ENCODE measurements at regions not wholly inside any gene's neighbourhood (a gene's known extent, or its start where the extent isn't known, plus 50 kb on each side); places are given as distances from the start of the nearest gene placed in this dataset.
"Not testable (repeated sequence)": the region's sequence is repeated elsewhere in the genome, so short reads cannot be mapped to it uniquely, and the experiment has no call there.

GRCh38 chr21:33974513-33975468, 59.2 kb upstream of the ATP5PO start:
- DNase-seq (ENCODE audit: low read depth), result no peak

GRCh38 chr21:33973268-33973667, 57.7 kb upstream of the ATP5PO start:
- DNase-seq (ENCODE audit: low read depth), result no peak

GRCh38 chr21:33972539-33972938, 56.9 kb upstream of the ATP5PO start:
- DNase-seq (ENCODE audit: low read depth), result no peak

GRCh38 chr21:33971492-33972013, 55.9 kb upstream of the ATP5PO start:
- peak; percentile 49 for DNase-seq (ENCODE audit: low read depth)

GRCh38 chr21:33969581-33969980, 54.0 kb upstream of the ATP5PO start:
- no peak for DNase-seq (ENCODE audit: low read depth)

GRCh38 chr21:33968995-33969348, 53.4 kb upstream of the ATP5PO start:
- peak; percentile 60 for DNase-seq (ENCODE audit: low read depth)

GRCh38 chr21:33968080-33968994, 52.7 kb upstream of the ATP5PO start:
- peak; percentile 59 for DNase-seq (ENCODE audit: low read depth)

- no peak for DNase-seq (ENCODE audit: low read depth)
Observed at GRCh38 chr21:33967086-33967571, 51.5 kb upstream of the ATP5PO start.

- no peak for DNase-seq (ENCODE audit: low read depth)
Observed at GRCh38 chr21:33966324-33966949, 50.8 kb upstream of the ATP5PO start.

GRCh38 chr21:33965662-33966061, 50.1 kb upstream of the ATP5PO start:
- DNase-seq (ENCODE audit: low read depth), result not testable (repeated sequence)

Measured in myocyte (in vitro differentiated cells).